ENCODE measurements at regions not wholly inside any gene's neighbourhood (a gene's known extent, or its start where the extent isn't known, plus 50 kb on each side); places are given as distances from the start of the nearest gene placed in this dataset.
A peak's percentile ranks its signal among the peaks of the same experiment; 100 is the strongest.

DNA sequence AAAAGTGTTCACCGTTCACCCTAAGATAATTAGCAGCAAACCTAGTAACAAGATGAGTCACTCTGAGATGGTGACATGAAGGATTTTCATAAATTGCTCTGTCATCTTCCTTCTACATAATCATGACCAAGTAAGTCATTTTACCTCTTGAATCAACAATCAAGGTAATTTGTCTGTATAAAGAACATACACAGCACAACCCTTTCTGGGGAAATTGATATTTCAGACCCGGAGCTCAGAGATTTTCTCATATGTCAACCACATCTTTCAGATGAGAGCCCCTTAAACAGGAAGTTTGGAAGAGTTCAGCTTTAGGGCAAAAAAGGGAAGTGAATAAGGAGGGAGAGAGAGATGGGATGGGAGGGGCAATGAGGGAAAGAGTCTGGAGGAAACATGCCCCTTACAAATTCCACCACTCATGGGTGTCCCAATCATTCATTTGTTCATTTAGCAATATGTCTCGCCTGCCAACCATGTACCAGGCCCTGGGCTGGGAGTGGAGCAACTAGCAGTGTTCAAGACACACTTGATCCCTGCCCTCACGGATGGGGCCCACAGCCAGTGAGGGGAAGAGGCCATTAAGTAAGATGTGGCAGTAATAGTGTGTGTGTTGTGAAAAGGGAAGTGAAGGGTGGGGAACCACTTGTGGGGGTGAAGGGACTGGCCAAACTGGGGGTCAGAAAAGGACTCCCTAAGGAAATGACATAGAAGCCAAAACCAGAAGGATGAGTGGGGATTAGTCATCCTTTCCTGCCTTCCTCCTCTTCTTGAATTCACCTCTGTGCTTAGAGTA is 190.9 kb downstream of the MAFB start:
- no peak for DNase-seq (ENCODE audit: low read depth, low spot score)
- H3K27ac ChIP-seq, result peak overlapping the region; percentile 55

DNA sequence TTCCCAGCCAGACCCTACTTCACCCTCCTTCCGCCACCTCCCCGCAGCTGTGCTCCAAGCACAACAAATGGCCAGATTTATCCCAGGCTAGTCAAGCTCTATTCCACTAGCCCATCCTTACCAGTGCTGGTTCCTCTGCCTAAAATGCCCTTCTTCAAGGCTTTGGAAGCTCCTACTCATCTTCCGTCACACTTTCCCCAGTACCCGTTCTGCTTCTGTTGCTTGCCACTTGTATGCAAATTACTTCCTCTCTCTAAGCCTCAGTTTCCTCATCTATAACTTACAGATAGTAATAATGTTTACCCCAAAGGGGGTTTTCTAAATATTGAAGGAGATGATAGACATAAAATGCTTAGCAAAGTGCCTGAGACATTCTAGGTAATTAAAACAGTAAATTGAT is 193.1 kb downstream of the MAFB start:
- no peak for DNase-seq (ENCODE audit: low read depth, low spot score)
- H3K27ac ChIP-seq, result no peak overlapping the region

DNA sequence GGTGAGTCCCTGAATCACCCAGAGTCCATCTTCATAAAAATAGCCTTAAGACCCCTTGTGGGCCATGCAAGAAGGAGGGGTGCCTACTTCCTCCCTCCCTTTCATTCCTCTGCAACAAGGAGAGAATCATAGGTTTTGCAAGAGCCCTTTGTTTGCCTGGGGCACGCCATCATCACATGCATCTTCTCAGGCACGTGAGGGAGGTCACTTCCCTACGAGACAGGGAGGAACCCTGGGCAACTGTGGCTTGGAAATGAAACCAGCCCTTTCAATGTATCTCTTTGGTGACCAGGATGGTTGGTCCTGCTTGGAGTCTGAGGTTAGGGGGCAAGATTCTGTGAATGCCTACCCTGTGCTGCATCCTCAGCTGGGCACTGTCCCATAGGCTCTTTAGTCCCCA is 194.8 kb downstream of the MAFB start:
- no peak for DNase-seq (ENCODE audit: low read depth, low spot score)
- H3K27ac ChIP-seq, result peak overlapping the region; percentile 36

DNA sequence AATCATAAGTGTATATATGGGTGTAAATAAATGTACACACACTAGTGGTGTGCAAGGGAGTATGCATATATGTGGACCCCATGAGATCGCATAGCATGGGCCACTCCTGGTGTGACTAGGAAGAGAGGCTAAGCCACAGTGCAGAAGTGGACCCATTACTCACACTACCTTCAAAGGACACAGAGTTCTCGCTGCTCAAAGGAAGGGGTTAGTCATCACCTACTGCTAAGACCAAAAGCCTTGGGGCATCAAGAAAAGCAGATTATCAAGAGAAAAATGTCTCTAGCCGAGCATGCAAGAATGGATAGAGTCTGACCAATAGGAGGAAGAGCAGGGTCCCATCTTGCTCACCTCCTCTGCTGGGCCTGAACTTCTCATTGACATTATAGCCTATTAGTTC is 195.5 kb downstream of the MAFB start:
- H3K27ac ChIP-seq, result peak overlapping the region; percentile 36
- DNase-seq (ENCODE audit: low read depth, low spot score), result peak; percentile 53

DNA sequence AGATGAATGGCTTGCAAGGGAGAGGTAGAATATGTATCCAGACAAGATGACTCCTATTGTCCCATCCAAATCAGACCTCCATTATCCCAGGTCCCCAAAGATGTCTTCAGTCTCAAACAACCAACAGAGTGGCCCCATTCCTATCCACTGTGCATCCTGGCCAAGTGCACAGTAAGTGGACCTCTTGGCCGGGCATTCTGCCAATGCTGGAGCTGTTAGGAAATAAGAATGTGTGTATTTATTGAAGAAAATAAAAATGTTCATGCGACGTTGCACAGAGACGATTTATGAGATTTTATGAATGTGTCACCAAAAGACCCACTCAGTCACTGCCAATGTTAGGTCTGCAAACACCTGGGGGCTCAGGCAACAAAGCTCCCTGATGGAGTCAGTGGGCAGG is 196.0 kb downstream of the MAFB start:
- no peak for DNase-seq (ENCODE audit: low read depth, low spot score)
- no peak overlapping the region for H3K27ac ChIP-seq

- H3K27ac ChIP-seq, result no peak overlapping the region
- DNase-seq (ENCODE audit: low read depth, low spot score), result no peak
Observed at GRCh38 chr20:40491009-40491590, 197.9 kb downstream of the MAFB start.

- H3K27ac ChIP-seq, result peak overlapping the region; percentile 46
Observed at GRCh38 chr20:40489886-40490285, 199.2 kb downstream of the MAFB start.

GRCh38 chr20:40488401-40488800 is 200.6 kb downstream of the MAFB start:
- H3K27ac ChIP-seq, result no peak overlapping the region
- DNase-seq (ENCODE audit: low read depth, low spot score), result no peak

More at GRCh38 chr20:40489886-40490285, 199.2 kb downstream of the MAFB start:
- peak; percentile 22 for DNase-seq (ENCODE audit: low read depth, low spot score)

- no peak overlapping the region for H3K27ac ChIP-seq
- DNase-seq (ENCODE audit: low read depth, low spot score), result no peak
Observed at GRCh38 chr20:40486297-40486696, 202.7 kb downstream of the MAFB start.

GRCh38 chr20:40481743-40482458 is 207.1 kb downstream of the MAFB start:
- no peak for DNase-seq (ENCODE audit: low read depth, low spot score)

GRCh38 chr20:40481337-40481736 is 207.7 kb downstream of the MAFB start:
- no peak for DNase-seq (ENCODE audit: low read depth, low spot score)

More at GRCh38 chr20:40481743-40482458, 207.1 kb downstream of the MAFB start:
- no peak overlapping the region for H3K27ac ChIP-seq

GRCh38 chr20:40477805-40478204 is 211.2 kb downstream of the MAFB start:
- H3K27ac ChIP-seq, result no peak overlapping the region
- DNase-seq (ENCODE audit: low read depth, low spot score), result no peak

More at GRCh38 chr20:40481337-40481736, 207.7 kb downstream of the MAFB start:
- H3K27ac ChIP-seq, result no peak overlapping the region

DNA sequence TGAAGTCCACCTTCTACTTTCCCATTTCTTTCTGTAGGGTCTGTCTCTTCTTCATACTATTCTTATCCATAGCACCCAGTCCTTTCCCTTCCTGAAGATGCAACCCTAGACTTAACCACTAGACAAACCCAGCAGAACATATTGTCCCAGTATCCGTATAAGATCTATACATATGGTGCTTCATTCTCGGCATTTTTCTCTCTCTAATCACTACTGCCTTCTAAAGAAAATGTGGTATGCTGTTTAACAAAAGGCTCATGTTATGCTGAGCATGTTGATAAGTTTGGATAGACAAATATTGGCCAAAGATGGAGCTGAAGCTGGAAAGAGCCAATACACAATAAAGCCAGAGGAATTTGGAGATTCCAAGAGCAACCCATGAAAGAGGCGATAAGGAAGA is 212.6 kb downstream of the MAFB start:
- no peak for DNase-seq (ENCODE audit: low read depth, low spot score)
- H3K27ac ChIP-seq, result no peak overlapping the region

GRCh38 chr20:40472905-40473304 is 216.1 kb downstream of the MAFB start:
- H3K27ac ChIP-seq, result no peak overlapping the region
- DNase-seq (ENCODE audit: low read depth, low spot score), result no peak

DNA sequence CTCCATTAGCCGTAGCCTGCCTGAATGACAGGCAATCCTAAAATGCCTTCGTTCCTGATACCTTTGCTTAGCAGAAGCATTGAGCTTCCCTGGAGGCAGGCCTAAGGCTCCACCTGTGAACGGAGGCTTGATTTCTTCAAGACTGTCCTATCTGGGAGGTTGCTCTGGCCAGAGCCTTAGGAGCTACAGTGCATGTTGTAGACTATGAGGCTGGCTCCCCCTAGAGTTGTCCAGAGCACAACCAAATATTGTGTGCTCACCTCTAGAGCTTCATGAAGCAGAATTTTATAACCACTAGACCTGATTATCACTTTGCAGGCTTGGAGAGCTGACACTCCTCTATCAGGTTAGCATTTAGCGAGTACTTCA is 217.8 kb downstream of the MAFB start:
- no peak overlapping the region for H3K27ac ChIP-seq
- no peak for DNase-seq (ENCODE audit: low read depth, low spot score)

DNA sequence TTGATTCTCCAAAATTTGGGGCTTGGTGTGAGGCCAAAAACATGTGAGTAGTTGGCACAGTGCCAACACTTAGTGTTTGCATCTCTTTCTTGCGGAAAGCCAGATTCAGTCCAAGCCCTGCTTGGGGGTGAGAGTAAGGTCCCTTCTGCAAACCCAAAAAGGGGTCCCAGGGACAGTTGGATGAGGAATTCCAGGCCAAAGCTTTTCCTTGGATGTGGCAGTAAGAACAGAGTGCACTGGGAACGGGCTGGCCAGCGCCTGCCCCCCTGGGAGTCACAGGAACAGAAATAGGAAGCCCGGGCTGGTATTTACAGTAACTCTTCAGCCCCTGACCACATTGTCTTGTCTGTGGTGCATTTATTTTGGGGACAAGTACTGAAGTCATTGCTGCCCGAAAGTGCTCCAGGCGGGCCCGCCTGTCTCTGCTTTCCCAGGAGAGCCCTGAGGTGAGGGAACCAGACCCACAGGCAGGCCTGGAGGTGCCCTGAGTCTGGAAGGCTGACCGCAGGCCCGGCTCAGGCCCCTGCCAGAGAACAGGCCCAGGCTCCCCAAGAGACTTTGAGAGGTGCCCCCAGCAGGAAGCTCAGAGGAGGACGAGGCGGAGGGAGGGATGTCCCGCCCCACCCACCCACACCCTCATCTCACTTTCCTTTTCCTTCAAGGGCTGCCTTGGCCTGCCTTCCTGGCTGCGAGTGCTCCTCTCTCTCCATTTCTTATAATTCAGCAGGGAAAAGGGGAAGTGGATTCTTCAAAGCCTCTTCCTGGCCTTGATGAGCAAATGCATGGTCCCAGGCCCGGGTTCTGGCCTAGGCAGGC is 218.4 kb downstream of the MAFB start:
- H3K27ac ChIP-seq, result no peak overlapping the region
- no peak for DNase-seq (ENCODE audit: low read depth, low spot score)

DNA sequence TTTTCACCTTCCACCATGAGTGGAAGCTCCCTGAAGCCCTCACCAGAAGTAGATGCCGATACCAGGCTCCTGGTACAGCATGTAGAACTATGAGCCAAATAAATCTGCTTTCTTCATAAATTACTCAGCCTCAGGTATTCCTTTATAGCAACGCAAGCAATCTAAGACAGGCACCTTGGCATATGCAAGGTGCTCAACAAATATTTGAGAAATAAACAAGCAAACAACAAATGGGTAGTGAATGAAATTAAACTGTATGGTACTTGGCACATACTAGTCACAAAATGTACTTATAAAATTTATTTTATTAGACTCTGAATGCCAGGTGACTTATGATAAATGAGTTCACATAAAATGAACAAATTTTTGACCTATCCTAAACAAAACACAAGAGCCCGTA is 220.3 kb downstream of the MAFB start:
- no peak for DNase-seq (ENCODE audit: low read depth, low spot score)
- no peak overlapping the region for H3K27ac ChIP-seq

DNA sequence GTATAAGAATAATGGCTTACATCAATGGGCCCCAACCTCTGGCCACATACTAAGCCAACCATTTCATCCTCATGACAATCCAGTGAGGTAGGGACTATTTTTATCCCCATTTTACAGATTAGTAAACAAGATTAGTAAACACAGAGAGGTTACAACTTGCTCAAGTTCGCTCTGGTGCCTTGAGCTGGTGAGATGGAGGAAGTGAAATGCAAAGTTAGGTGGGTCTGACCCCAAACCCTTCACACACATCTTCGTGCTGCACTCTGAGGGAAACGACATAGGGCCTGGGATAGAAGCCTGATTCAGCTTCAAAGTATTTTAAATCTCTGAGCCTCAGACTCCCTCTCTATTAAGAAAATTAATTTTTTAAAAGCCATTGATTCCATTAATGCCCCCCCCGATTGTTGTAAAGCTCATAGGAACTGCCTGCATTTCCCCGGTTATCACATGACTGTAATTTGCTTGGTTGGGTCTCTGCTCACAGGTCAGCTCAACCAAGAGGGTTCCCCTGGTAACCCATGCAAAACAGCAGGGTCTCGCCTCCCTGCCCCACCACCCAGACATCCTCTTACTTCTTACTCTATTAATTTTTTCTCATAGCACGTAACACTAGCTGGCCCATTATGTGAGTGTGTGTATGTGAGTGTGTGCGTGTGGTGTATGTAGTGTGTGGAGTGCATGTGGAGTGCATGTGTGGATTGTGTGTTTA is 221.2 kb downstream of the MAFB start:
- no peak overlapping the region for H3K27ac ChIP-seq

DNA sequence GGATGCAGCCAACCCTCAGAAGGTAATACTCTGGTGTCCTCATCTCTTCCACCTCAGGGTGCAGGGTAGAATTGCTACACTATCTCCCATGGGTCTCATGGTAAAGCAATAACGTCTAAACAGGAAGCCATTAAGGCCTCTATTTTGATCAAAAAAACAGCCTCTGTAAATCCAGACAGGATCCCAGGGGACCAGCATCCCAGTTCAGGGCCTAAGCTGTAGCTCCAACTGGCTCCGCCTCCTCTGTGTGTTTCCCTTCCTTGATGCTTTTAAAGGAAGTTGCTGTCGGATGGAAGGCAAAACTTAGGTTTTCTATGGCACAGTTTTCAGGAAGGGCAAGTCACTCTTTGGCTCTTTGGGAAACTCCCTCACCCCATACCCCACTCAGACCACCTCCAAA is 222.0 kb downstream of the MAFB start:
- H3K27ac ChIP-seq, result no peak overlapping the region
- DNase-seq (ENCODE audit: low read depth, low spot score), result no peak

More for the DNA sequence above, 221.2 kb downstream of the MAFB start:
- no peak for DNase-seq (ENCODE audit: low read depth, low spot score)

GRCh38 chr20:40464731-40465208 is 224.3 kb downstream of the MAFB start:
- no peak overlapping the region for H3K27ac ChIP-seq
- no peak for DNase-seq (ENCODE audit: low read depth, low spot score)

All from epithelial cell of prostate (primary cell).